ENCODE measurements at regions not wholly inside any gene's neighbourhood (a gene's known extent, or its start where the extent isn't known, plus 50 kb on each side); places are given as distances from the start of the nearest gene placed in this dataset.

- in situ Hi-C loops (cut with HindIII; ENCODE audit: extremely low pct_ligation_motif_present, low pct_unique_long_range_greater_than_20kb): no loop called here
These were observed 133.1 kb upstream of the LYZL2 start for GRCh38 chr10:30762620-30763019.

GRCh38 chr10:30759423-30759822, 129.9 kb upstream of the LYZL2 start:
- no peak for FAIRE-seq
- no peak overlapping the region for H2AFZ ChIP-seq (ENCODE audit: low read length)
- H3K9ac ChIP-seq (ENCODE audit: insufficient read depth, low read depth, low read length): no peak overlapping the region
- in situ Hi-C loops (cut with HindIII; ENCODE audit: extremely low pct_ligation_motif_present, low pct_unique_long_range_greater_than_20kb) (no loop called here), intact Hi-C loops (cut with micrococcal nuclease; ENCODE audit: unreplicated experiment) (no loop called here)
- no TSS peak for BruUV-seq (replicated peaks)
- ChIA-PET POLR2A (no interaction called here), CTCF (ENCODE audit: low intra/inter-chr PET ratio, low total read pairs) (no interaction called here)
- no peak overlapping the region; a peak in 1 of 6 replicates for H3K4me3 ChIP-seq (replicated peaks in 1 of 3; ENCODE audit: insufficient read depth in 1 of 3, low read depth in 2 of 3, low read length in 3 of 3)
- H3K27ac ChIP-seq (ENCODE audit: extremely low read length, insufficient read depth, low read length): no peak overlapping the region
- no peaks in the 10 kb centered on the region for H3K4me1 ChIP-seq (ENCODE audit: insufficient read depth, low read length)
- peaks cover 0 to 17% of the 10 kb centered on the region in 2 experiments; a peak in 2 of 5 replicates for H3K27me3 ChIP-seq (ENCODE audit: control insufficient read depth in 1 of 2, insufficient read depth in 2 of 2, low read length in 2 of 2)
- no peak; the same call in 2 of the 3 replicates for ATAC-seq
- no peaks in the 10 kb centered on the region for H3K9me3 ChIP-seq (ENCODE audit: low read length)
- 7% methylated on average over 3 of the region's 3 CpGs for WGBS (ENCODE audit: low lambda C conversion rate)
- no peaks in the 10 kb centered on the region for H3K36me3 ChIP-seq (replicated peaks in 1 of 2; ENCODE audit: control insufficient read depth in 1 of 2, insufficient read depth in 2 of 2, low read length in 2 of 2)
- H3K79me2 ChIP-seq (ENCODE audit: insufficient read depth, low read length): no peaks in the 10 kb centered on the region
- H3K4me2 ChIP-seq (ENCODE audit: low read depth, low read length): no peak overlapping the region
- DNase-seq (ENCODE audit: low spot score): no peak
- no peaks in the 10 kb centered on the region for H4K20me1 ChIP-seq (ENCODE audit: insufficient read depth, low read length)
- no peak for TF ChIP-seq PAXIP1 (CRISPR knock-in tag; conservative IDR thresholded peaks at IDR 0.05)
- TF ChIP-seq TBX3 (IDR thresholded peaks at IDR 0.05; ENCODE audit: borderline replicate concordance): no peak
- TF ChIP-seq ZNF20 (CRISPR knock-in tag; IDR thresholded peaks at IDR 0.05): no peak
- no peak for TF ChIP-seq ZNF432 (CRISPR knock-in tag; IDR thresholded peaks at IDR 0.05; ENCODE audit: borderline replicate concordance)
- no peak for TF ChIP-seq ZNF652 (CRISPR knock-in tag; IDR thresholded peaks at IDR 0.05; ENCODE audit: borderline replicate concordance, low read depth)
- TF ChIP-seq ELF1 (CRISPR knock-in tag; IDR thresholded peaks at IDR 0.05): no peak
- TF ChIP-seq ARID5B (CRISPR knock-in tag; IDR thresholded peaks at IDR 0.05): no peak
- TF ChIP-seq SMYD3 (CRISPR knock-in tag; IDR thresholded peaks at IDR 0.05): no peak
- TF ChIP-seq ZNF350 (CRISPR knock-in tag; IDR thresholded peaks at IDR 0.05; ENCODE audit: borderline replicate concordance, low read depth): no peak

More at GRCh38 chr10:30762620-30763019, 133.1 kb upstream of the LYZL2 start:
- POLR2A ChIA-PET: no interaction called here
- H4K20me1 ChIP-seq (ENCODE audit: insufficient read depth, low read length): no peaks in the 10 kb centered on the region
- H3K9ac ChIP-seq (ENCODE audit: insufficient read depth, low read depth, low read length): no peak overlapping the region
- intact Hi-C loops (cut with micrococcal nuclease; ENCODE audit: unreplicated experiment): no loop called here
- no peak for FAIRE-seq
- 4% methylated on average over 2 of the region's 2 CpGs for WGBS (ENCODE audit: low lambda C conversion rate)
- H2AFZ ChIP-seq (ENCODE audit: low read length): no peak overlapping the region
- CTCF ChIA-PET (ENCODE audit: low intra/inter-chr PET ratio, low total read pairs): no interaction called here
- peaks cover 3 to 34% of the 10 kb centered on the region in 2 experiments; a peak in 4 of 5 replicates for H3K27me3 ChIP-seq (ENCODE audit: control insufficient read depth in 1 of 2, insufficient read depth in 2 of 2, low read length in 2 of 2)
- no peak overlapping the region for H3K4me3 ChIP-seq (replicated peaks in 1 of 3; ENCODE audit: insufficient read depth in 1 of 3, low read depth in 2 of 3, low read length in 3 of 3)
- no TSS peak for BruUV-seq (replicated peaks)
- H3K79me2 ChIP-seq (ENCODE audit: insufficient read depth, low read length): no peaks in the 10 kb centered on the region
- no peaks in the 10 kb centered on the region for H3K4me1 ChIP-seq (ENCODE audit: insufficient read depth, low read length)
- DNase-seq (ENCODE audit: low spot score): no peak
- no peak overlapping the region for H3K4me2 ChIP-seq (ENCODE audit: low read depth, low read length)
- no peak overlapping the region for H3K27ac ChIP-seq (ENCODE audit: extremely low read length, insufficient read depth, low read length)
- H3K36me3 ChIP-seq (replicated peaks in 1 of 2; ENCODE audit: control insufficient read depth in 1 of 2, insufficient read depth in 2 of 2, low read length in 2 of 2): no peaks in the 10 kb centered on the region
- TF ChIP-seq SALL2 (CRISPR knock-in tag; IDR thresholded peaks at IDR 0.05) (no peak), ZNF615 (CRISPR knock-in tag; IDR thresholded peaks at IDR 0.05; ENCODE audit: borderline replicate concordance) (no peak), MBD4 (IDR thresholded peaks at IDR 0.05; ENCODE audit: borderline replicate concordance, low read length) (no peak), NFYB (CRISPR knock-in tag; IDR thresholded peaks at IDR 0.05) (no peak), PAF1 (CRISPR knock-in tag; IDR thresholded peaks at IDR 0.05) (no peak), PHF8 (CRISPR knock-in tag; IDR thresholded peaks at IDR 0.05) (no peak), ZNF567 (CRISPR knock-in tag; IDR thresholded peaks at IDR 0.05; ENCODE audit: borderline replicate concordance) (no peak), ZMAT3 (CRISPR knock-in tag; conservative IDR thresholded peaks at IDR 0.05) (no peak), ZNF772 (CRISPR knock-in tag; IDR thresholded peaks at IDR 0.05) (no peak), ZNF333 (CRISPR knock-in tag; IDR thresholded peaks at IDR 0.05; ENCODE audit: borderline replicate concordance) (no peak), ZNF709 (CRISPR knock-in tag; IDR thresholded peaks at IDR 0.05) (no peak)
- ATAC-seq: no peak
- no peaks in the 10 kb centered on the region for H3K9me3 ChIP-seq (ENCODE audit: low read length)

Data from HepG2 (cell line).